ENCODE measurements at regions not wholly inside any gene's neighbourhood (a gene's known extent, or its start where the extent isn't known, plus 50 kb on each side); places are given as distances from the start of the nearest gene placed in this dataset.
A peak's percentile ranks its signal among the peaks of the same experiment; 100 is the strongest.
"Not testable (repeated sequence)": the region's sequence is repeated elsewhere in the genome, so short reads cannot be mapped to it uniquely, and the experiment has no call there.

GRCh38 chr22:23494930-23495266 lies 85.2 kb downstream of the IGLL1 start:
- Histone ChIP-seq H3K4me3 (no peak overlapping the region), H3K27me3 (no peaks in the 10 kb centered on the region), H3K36me3 (replicated peaks in 1 of 2; ENCODE audit: insufficient read depth in 1 of 2, low read depth in 2 of 2) (no peaks in the 10 kb centered on the region), H3K4me1 (no peaks in the 10 kb centered on the region), H3K27ac (no peak overlapping the region), H3K9me3 (no peaks in the 10 kb centered on the region)
- ATAC-seq (no peak), DNase-seq (no peak)
- TF ChIP-seq CTCF (IDR thresholded peaks at IDR 0.05): no peak
- no peak for TF ChIP-seq POLR2A (IDR thresholded peaks at IDR 0.05)
- 89 to 94% methylated on average over 1 of the region's 1 CpG for WGBS, 2 donors
- intact Hi-C loops (cut with DNase I): no loop called here

- H3K4me3 ChIP-seq: no peak overlapping the region
- no peaks in the 10 kb centered on the region for H3K36me3 ChIP-seq (replicated peaks in 1 of 2; ENCODE audit: insufficient read depth in 1 of 2, low read depth in 2 of 2)
- no peak overlapping the region for H3K27ac ChIP-seq
- intact Hi-C loops (cut with DNase I): no loop called here
- ATAC-seq (peak; percentile 75), DNase-seq (no peak)
- H3K4me1 ChIP-seq: no peaks in the 10 kb centered on the region
- no peak for TF ChIP-seq CTCF (IDR thresholded peaks at IDR 0.05)
- no peak for TF ChIP-seq POLR2A (IDR thresholded peaks at IDR 0.05)
- no peaks in the 10 kb centered on the region for H3K9me3 ChIP-seq
- WGBS, 2 donors: 55 to 63% methylated on average over 4 of the region's 4 CpGs
- no peaks in the 10 kb centered on the region for H3K27me3 ChIP-seq
Measured at GRCh38 chr22:23485490-23485889, 94.6 kb downstream of the IGLL1 start.

GRCh38 chr22:23484651-23485050 lies 95.4 kb downstream of the IGLL1 start:
- DNase-seq: no peak
- TF ChIP-seq POLR2A (IDR thresholded peaks at IDR 0.05) (no peak), CTCF (IDR thresholded peaks at IDR 0.05) (no peak)
- H3K36me3 ChIP-seq (replicated peaks in 1 of 2; ENCODE audit: insufficient read depth in 1 of 2, low read depth in 2 of 2): no peaks in the 10 kb centered on the region
- WGBS, 2 donors: 86% methylated on average over 5 of the region's 5 CpGs
- no peaks in the 10 kb centered on the region for H3K4me1 ChIP-seq
- no peaks in the 10 kb centered on the region for H3K27me3 ChIP-seq
- no peak for ATAC-seq
- intact Hi-C loops (cut with DNase I): no loop called here
- no peak overlapping the region for H3K27ac ChIP-seq
- H3K9me3 ChIP-seq: no peaks in the 10 kb centered on the region
- no peak overlapping the region for H3K4me3 ChIP-seq

- ATAC-seq (no peak), DNase-seq (no peak)
- no peak overlapping the region for H3K27ac ChIP-seq
- 78 to 82% methylated on average over 3 to 5 of the region's 5 CpGs for WGBS, 2 donors
- intact Hi-C loops (cut with DNase I): no loop called here
- no peaks in the 10 kb centered on the region for H3K27me3 ChIP-seq
- H3K9me3 ChIP-seq: no peaks in the 10 kb centered on the region
- H3K4me1 ChIP-seq: no peaks in the 10 kb centered on the region
- no peak for TF ChIP-seq POLR2A (IDR thresholded peaks at IDR 0.05)
- TF ChIP-seq CTCF (IDR thresholded peaks at IDR 0.05): no peak
- no peaks in the 10 kb centered on the region for H3K36me3 ChIP-seq (replicated peaks in 1 of 2; ENCODE audit: insufficient read depth in 1 of 2, low read depth in 2 of 2)
- H3K4me3 ChIP-seq: no peak overlapping the region
Measured at GRCh38 chr22:23481369-23481768, 98.7 kb downstream of the IGLL1 start.

- H3K27me3 ChIP-seq: no peaks in the 10 kb centered on the region
- ATAC-seq: no peak
- intact Hi-C loops (cut with DNase I): no loop called here
- WGBS, 2 donors: 74% methylated on average over 4 of the region's 4 CpGs; no CpG with 5 or more reads in 1 of the 2 donors
- H3K4me3 ChIP-seq: no peak overlapping the region
- H3K9me3 ChIP-seq: no peaks in the 10 kb centered on the region
- H3K4me1 ChIP-seq: no peaks in the 10 kb centered on the region
- H3K36me3 ChIP-seq (replicated peaks in 1 of 2; ENCODE audit: insufficient read depth in 1 of 2, low read depth in 2 of 2): no peaks in the 10 kb centered on the region
- no peak overlapping the region for H3K27ac ChIP-seq
- DNase-seq: no peak
- TF ChIP-seq CTCF (IDR thresholded peaks at IDR 0.05) (no peak), POLR2A (IDR thresholded peaks at IDR 0.05) (no peak)
Measured at GRCh38 chr22:23478175-23478574, 101.9 kb downstream of the IGLL1 start.

- 84 to 87% methylated on average over 6 of the region's 6 CpGs for WGBS, 2 donors
- intact Hi-C loops (cut with DNase I); H3K4me3 ChIP-seq; H3K27me3 ChIP-seq; H3K4me1 ChIP-seq; DNase-seq; H3K36me3 ChIP-seq (replicated peaks in 1 of 2; ENCODE audit: insufficient read depth in 1 of 2, low read depth in 2 of 2); H3K9me3 ChIP-seq; H3K27ac ChIP-seq; ATAC-seq: not testable (repeated sequence)
Measured at GRCh38 chr22:23474531-23474930, 105.6 kb downstream of the IGLL1 start.

Data from body of pancreas (tissue), 4 donors.